Effector CD4-positive, alpha-beta T cell (primary cell): ENCODE measurements at regions not wholly inside any gene's neighbourhood (a gene's known extent, or its start where the extent isn't known, plus 50 kb on each side); places are given as distances from the start of the nearest gene placed in this dataset.

Source experiments
- DNase-seq: peaks from one replicate; pipeline ENCODE4 v3.0.0-alpha.2; 2020

DNA sequence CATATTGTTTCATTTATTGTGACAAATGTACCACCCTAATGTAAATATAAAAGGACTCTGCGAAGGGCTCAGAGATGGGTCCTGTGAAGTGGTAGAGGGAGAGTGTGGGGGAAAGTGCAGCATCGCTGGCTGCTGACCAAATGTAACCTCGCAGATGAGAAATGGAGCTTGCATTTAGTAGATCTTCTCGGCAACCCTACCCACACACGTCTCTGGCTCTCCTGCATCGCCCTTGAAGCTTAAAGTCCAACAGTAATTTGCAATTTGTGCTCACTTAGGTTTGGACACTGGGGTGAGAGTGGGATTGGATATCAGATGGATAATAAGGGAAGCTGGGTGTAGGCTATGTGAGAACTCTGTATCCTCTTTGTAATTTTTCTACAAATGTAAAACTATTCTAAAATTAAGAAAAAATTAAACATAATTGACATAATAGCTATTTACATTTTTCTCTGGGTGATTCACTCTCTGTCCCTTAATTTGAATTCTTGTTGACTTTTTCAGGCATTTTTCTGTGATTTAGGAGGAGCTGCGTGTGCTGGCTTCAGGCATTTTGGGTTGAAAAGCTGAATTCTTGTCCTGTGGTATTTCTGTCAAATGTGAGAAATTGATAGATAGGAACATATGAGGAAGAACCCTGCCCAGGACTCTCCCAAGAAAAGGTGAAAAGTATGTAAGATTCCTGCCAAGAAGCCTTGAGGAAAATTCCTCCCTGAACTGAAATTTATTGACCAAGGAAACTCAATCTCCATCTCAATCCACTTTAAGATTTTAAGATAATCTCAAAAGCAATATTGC lies 524.7 kb upstream of the MCTP2 start:
- DNase-seq = no peak

DNA sequence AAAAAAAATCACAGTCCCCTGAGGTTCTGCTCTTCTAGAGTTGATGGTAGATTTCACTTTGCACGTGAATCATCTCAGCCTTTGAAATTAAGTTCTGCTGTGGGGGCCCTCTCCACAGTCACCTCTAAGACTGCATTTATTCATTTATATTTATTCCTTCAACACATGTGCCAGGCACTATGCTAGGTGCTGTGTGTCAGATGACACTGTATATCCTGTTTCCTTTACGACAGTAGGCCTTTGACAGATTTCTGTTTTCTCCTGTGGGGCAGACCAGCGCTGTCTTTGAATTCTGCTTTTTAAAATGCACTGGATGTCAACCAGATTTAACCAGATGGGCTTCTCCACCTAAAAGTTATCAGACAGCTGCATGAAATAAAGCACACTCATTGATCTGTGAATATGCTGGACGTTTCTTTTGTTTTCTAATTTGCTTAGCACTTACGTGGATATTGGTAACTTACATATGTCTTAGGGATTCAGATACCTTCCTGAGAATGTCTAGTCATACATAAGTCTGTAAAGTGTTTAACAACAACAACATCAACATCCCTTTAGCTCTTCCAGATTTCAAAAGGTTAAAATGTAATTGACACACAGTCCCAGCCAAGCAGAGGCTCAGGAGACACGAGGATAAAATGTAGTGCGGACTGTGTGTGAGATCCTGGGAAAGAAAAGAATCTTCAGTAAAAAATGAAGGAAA lies 525.5 kb upstream of the MCTP2 start:
- no peak for DNase-seq

DNA sequence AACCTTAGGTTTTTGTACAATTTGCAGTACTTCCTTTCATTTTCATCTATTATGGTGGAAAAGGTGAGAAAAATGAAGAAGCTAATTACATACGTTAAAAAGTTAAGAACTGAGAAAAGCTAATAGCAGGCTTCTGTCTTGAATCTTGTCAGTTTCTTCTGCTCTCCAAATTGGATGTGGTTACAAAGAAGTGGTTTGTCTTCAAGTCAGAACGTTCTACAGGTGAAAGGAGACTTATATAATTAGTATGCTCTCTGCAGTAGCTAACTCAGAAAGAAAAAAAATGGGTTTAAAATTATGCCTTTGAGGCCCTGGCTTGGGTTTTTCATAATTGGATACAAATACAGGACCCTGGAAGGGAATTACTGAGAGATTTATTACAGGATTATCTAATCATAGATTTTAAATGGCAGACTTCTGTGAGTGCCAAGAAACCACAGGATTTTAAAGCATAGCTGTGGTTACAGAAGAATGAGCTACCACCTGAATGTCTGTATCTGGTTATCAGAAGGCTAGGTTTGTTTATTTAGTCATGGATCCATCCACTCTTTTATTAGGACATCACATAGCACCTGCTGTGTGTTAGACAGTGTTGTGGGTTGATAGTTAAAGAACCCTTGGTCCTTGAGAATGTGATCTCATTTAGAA lies 528.1 kb upstream of the MCTP2 start:
- DNase-seq = no peak

DNA sequence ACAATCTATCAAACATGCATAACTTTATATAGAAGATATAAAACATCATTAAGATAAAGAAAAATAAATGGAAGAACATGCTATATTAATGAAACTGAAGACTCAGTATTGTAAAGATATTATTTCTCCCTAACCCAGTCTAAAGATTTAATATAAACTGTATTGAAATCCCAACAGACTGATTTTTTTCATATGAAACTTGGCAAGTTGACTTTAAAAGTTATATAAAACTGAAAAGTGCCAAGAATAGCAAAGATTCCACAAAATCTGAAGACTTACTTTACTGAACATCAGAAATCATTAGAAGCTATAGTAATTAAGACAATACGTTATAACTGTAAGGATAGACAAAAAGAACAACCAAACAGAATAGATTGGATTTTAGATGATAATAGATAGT lies 531.3 kb upstream of the MCTP2 start:
- no peak for DNase-seq

DNA sequence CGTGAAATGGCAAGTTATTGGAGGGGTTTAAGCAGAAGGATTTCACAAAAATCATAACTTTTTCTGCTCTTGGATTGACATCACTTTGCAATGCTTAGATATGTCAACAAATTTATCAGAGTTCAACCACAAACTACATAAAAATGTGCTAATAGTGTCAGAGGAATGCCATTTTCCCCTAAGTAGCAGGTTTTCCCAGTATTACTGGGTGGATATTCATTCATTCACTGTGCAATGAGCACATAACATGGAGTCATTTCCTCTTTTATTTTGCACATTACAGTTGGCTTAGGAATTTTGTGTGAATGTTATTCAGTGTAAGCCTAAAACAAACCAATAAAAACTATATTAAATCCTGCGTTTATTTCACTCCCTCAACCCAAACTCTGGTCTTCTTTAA lies 537.3 kb upstream of the MCTP2 start:
- DNase-seq = no peak

DNA sequence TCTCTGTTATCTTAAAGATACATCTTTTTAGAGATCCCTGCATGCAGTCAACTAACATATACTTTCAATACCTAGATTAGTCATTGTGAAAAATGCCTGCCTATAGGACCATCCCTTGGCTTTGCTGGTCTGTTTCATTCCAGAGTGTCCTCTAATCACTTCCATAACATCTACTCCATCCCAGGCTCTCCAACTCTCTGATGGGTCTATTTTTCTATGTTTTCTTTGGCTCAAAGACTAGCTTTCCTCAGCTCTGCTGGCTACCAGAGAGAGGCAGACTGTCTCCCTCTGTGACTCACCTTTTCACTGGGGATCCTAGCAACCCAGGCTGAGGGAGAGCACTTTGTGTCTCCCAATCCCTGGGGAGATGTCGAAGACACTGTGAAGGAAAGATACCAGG lies 547.7 kb upstream of the MCTP2 start:
- DNase-seq = no peak

DNA sequence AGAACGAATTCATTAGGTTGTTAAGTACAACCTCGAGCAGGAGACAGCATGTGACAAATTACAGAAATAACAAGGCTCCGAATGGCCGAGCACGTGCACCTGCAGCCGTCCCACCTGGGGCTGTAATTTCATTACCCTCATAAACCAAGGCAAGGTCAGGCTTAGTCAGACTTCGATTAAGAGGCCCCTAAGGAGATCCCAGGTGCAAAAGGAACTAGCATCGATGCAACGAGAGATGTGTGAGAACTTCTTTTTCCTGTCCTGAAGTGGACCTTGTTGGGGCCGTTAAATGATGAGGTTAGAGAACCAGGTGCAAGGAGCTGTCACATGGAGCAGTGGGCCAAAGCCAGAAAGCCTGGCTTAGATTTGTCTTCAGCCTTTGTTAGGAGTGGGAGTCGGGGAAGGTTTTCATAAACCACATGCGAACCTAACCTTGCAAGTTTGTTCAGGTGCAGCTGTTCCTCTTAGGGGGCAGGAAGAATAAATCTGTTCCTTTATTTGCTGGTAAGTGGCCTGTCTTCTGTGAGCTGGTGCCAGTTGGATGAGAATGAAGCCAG lies 559.9 kb upstream of the MCTP2 start:
- DNase-seq = no peak

DNA sequence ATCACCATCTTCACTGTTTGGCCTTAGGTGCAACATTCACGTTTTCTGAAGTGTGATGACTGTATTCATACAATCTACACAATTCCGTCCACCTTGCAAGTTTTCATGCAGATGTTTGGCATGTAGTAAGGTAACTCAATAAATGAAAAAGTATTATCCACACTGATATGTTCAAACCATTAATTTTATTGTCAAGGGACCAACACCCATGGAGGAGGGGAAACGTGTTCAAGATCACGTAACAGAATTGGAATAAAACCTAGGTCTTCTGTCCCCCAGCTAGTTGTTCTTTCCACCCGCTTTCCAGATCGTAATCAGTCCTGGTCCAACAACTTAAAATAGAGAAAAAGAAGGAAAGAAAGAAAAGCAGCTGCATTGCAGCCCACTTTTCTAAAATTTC lies 560.4 kb upstream of the MCTP2 start:
- no peak for DNase-seq

DNA sequence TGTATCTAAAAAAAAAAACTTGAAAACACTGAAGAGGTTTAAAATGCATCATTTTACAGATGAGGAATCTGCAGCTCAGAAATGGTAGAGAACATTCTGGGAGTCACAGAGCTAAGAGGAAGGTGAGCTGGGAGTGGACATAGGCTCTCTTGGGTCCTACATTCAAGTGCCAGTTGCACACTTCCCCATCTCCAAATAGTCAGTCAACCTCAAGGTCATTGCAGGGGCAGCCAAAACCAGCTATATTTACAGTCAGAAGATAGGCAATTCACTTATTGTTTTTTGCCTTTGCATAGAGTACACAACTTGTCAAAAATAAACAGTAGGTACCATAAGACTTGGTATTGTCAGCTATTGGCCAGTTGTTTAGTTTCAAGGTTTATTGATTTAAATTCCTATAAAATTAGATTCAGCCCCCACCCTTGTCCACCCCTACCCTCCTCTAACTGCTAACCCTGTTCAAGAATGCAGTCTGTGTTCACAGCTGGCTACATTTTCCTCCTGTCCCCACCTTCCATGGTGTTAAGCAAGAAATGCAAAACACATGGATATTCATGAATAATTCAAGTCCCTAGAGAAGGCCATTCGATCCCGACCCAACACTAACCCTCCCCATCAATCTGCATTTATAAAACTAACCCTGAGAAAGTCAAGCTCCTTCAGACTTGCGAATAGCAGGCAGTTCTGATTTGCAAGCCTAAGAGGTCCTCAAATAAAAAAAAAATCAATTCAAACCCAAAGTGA lies 567.0 kb upstream of the MCTP2 start:
- no peak for DNase-seq

DNA sequence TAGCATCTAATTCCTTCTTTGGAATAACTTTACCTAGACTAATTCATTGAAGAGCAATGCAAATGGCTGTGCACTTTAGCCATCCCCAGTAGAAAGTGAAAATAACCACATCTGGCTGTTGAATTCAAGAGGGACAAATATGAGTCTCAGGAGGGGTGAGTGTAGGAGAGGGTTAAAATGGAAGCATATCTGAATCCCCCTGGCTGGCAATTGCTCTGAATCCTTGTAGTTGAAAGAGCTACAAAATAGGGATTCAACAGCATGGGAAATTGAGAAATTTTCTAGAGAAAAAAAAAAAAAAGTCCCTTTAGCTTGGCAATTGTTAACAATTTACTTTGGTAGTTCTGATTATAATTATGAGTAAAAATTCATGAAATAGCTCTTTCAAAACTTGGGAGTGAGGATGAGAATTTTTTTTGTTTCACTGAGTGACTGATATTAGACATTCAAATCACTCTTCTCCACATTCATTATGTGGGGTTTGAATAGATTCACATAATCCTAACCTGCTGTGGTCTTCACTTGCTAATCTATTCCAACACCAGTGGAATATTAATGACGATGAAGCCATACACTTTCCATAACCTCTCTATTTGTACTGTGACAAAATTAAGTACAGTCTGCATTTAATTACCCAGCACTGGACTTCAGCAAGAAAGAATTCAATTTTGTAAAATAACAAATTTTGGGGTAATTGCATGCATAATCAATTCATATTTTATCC lies 569.0 kb upstream of the MCTP2 start:
- DNase-seq = no peak

DNA sequence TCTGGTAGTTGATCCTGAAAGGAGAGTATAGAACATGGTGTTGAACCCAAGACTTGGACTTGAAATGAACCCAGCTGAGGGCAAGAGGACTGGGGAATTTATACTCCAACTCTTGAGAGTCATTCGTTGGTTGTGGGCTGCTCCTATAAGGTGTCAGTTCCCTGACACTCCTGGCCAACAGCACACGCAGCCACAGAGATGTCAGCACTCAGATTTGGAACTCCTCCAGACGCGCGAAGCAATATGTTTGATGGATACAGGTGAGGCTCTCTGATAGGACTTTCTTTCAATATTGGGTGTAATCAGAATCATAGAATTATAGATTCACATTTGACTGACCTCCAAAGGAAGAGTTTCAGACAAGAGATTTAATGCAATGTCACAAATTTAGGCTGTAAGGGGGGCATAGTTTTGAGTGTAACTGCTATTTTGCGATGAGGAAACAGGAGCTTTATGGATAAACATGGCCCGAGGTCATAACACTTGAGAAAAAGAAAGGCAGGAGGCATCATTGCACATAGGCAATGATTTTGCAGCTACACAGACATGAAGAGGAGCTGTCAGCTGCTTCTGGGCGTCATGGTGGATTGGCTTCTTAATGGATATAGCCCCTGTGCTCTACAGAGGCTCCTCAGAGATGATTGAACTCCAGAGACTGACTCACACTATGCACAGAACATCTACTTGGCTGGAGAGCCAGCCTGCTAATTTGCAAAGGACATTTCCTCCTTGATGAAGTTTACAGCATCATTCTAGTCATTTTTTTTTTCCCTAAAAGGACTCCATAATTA lies 569.2 kb upstream of the RGMA start:
- no peak for DNase-seq

DNA sequence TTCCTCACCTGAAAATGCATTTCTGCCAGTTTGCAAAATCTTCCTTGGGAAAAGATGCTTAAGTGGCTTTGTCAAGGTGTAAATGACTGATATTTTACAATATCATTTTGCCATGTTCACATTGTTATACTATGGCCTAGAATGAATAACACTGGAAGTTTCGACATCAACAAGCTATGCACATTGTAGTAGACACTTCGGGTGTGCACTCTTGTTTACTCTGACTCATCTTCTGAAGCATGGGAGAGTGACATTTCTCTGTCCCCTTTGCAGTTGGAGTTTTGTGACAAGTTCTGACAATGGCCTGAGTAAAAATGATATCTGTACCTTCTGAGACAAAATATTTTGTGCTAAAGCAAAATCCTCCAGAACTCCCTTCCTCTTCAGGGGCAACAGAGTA lies 567.0 kb upstream of the RGMA start:
- DNase-seq = no peak

DNA sequence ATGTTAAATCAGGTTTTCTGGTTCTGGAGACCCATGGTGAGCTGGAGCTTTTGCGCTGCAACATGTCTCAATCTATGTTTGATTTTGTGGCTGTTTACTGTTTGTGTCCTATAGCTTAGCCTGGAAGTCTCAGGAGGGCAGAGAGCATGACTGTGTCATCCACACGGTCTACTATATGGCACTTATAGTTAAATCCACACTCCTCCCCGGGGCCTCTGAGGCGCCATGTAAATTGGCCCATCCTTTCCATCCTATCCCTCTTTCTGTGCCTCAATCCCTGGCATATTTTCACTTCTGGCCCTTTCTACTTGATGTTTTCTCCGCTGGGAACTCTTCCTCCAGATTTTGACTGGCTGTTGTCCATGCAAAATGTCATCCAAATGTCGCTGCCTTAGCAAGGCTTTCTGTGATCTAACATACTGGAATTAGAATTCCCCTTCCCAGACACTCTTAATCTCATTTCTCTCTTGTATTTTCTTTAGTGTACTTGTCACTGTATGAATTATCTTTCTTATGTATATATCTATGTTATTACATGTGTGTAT lies 560.8 kb upstream of the RGMA start:
- DNase-seq = no peak

DNA sequence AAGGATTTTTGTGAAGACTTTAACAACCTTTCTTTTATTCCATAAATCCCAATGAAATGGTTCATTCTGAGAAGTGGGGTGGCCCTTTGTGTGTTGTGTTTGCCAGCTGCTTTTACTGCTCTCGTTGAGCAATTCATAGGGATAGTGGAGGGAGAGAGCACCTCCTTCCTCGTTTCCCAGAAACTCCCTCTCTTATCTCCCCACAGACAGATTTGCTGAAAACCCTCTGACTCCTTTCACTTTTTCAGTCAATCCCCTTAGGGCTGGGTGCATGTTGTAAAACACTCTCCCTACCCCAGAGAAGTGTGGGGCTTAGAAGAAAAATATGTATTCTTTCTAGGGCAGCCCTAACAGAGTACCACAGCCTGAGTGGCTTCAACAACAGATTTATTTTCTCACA lies 557.2 kb upstream of the RGMA start:
- no peak for DNase-seq

DNA sequence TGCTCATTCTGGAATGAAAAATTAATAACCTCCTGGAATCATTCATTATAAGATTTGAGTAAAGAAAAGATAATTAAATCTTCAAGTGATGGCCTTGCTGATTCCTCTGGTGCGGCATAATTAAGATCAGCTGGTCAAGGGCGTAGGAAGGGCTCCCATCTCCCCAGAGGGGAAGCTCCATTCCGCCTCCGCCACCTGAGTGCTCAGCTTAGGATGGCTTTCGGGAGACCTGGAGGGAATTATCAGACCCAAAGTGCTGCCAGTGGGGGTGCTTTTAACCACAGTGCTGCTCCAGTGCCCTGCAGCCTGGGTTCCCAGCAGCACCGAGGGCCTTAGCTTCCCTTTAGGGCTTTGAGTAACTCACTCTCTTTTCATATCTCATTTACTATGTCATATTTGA lies 556.6 kb upstream of the RGMA start:
- DNase-seq = no peak

DNA sequence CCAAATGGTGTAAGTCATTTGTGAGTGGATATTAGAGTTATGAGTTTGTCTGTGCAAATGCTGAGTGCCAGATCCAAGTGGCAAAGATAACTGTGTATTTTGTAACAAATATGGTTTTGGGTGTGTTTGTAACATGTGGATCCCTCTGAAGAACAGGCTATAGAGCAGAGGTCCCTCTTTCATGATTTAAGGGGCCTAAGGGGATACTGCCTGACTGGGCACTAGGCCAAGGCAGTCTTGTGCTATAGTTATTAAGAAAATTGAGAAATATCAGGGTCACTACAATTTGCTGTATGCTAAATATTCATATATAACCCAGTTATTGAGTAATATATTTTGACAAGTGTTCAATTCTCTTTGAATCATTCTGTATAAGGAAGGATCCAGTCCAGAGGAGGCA lies 555.6 kb upstream of the RGMA start:
- no peak for DNase-seq

DNA sequence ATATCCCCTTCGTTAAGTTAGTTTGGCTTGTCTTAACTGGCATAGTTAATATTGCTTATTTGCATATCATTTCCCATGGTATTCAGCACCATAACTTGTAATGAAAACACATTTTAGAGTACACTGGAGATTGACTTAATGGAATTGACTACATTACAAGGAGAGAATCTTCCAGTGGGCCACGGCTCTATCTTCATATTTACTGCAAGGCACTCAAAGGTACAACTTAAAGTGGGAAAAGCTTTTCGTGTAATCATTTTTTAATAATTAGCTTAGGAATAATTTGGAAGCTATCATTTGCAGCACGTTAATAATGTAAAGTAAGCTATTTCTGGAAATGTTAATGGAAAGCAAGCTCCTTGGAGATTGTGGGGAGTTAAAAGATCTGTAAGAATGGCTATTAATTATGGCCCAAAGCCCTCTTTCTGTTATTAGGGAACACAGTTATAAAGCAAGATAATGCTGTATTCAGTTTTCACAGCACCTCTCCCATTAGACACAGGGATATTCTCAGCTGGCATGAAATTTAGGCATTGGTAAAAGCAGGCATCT lies 551.5 kb upstream of the RGMA start:
- no peak for DNase-seq

DNA sequence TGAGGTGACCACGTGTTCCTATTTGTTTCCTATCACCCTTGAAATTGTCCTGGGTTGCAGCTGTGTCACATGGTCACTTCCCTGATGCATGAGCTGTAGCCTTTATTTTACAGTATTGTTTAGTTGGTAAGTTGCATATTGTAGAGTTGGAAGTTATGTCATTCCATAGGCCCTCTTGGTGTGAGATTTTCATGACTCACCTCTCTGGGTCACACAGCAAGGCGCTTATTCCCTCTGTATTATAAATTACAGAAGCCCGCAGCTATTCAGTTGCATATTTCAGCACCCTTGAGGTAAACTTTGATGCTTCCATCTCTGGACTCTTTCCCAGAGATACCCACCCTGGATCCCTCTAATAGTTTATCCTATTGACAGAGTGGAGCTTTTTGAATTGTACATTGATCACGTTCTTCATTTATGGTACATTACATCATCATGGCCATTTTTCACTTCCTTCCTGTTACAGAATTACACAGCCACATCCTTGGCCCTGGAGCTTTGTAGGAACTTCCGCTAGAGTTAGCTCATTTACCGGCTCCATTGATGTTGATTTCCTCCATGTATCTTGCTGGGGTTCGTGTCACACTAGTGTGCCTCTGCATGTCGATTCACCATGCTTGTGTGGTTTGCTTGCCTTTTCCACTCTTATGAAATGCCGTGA lies 543.1 kb upstream of the RGMA start:
- no peak for DNase-seq

DNA sequence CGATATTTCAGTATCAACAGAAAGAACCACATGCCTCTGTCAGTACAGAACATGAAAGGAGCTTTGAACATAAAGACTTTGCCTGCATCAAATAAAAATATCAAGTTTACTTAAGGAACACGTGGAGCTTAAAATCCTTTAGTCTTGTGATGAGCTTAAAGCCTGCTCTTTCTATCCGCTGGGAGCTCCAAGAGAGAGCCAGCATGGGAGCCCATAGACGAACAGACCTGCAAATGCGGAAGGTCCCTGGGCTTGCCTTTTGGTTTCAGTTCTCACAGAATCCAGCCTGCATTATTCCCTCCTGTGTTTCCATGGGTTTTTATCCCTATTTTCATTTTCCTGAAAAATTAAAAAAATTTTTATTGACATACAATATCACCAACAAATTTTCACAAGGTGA lies 530.6 kb upstream of the RGMA start:
- no peak for DNase-seq

DNA sequence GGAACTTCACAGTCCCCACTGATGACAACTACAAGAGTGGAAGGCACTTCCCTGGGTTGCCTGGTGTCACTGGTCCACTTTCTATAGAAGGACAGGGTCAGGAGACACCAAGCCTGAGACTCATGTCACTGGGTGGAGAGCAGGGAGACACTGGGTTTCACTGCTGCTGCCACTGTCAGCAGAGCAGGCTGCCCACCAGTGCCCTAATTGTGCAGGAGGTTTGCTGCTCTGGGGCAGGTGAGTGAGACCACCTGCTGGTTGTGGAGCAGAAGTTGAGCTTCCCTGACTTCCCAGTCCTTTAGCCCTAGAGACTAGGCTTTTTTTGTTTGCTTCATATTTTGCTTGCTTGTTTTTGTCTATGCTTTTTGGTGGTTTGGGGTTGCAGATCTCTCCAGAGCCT lies 528.4 kb upstream of the RGMA start:
- DNase-seq = no peak
